ENCODE measurements at regions not wholly inside any gene's neighbourhood (a gene's known extent, or its start where the extent isn't known, plus 50 kb on each side); places are given as distances from the start of the nearest gene placed in this dataset.
"Not testable (repeated sequence)": the region's sequence is repeated elsewhere in the genome, so short reads cannot be mapped to it uniquely, and the experiment has no call there.

- H3K4me3 ChIP-seq (ENCODE audit: low read depth, low read length): no peak overlapping the region
- DNase-seq (ENCODE audit: low read depth): no peak
- TF ChIP-seq CTCF (IDR thresholded peaks at IDR 0.05; ENCODE audit: low read depth, low read length, missing control alignments): no peak
Measured at GRCh38 chr3:18533039-18533438, 107.9 kb upstream of the SATB1 start.

- no peak overlapping the region for H3K4me3 ChIP-seq (ENCODE audit: low read depth, low read length)
- no peak for DNase-seq (ENCODE audit: low read depth)
- TF ChIP-seq CTCF (IDR thresholded peaks at IDR 0.05; ENCODE audit: low read depth, low read length, missing control alignments): no peak
Measured at GRCh38 chr3:18531662-18532061, 106.5 kb upstream of the SATB1 start.

- H3K4me3 ChIP-seq (ENCODE audit: low read depth, low read length): no peak overlapping the region
- DNase-seq (ENCODE audit: low read depth): no peak
- no peak for TF ChIP-seq CTCF (IDR thresholded peaks at IDR 0.05; ENCODE audit: low read depth, low read length, missing control alignments)
Measured at GRCh38 chr3:18529631-18530030, 104.5 kb upstream of the SATB1 start.

GRCh38 chr3:18527691-18528090 lies 102.6 kb upstream of the SATB1 start:
- no peak for TF ChIP-seq CTCF (IDR thresholded peaks at IDR 0.05; ENCODE audit: low read depth, low read length, missing control alignments)
- no peak for DNase-seq (ENCODE audit: low read depth)
- H3K4me3 ChIP-seq (ENCODE audit: low read depth, low read length): no peak overlapping the region

- TF ChIP-seq CTCF (IDR thresholded peaks at IDR 0.05; ENCODE audit: low read depth, low read length, missing control alignments): no peak
- H3K4me3 ChIP-seq (ENCODE audit: low read depth, low read length): no peak overlapping the region
- no peak for DNase-seq (ENCODE audit: low read depth)
Measured at GRCh38 chr3:18526667-18527066, 101.5 kb upstream of the SATB1 start.

GRCh38 chr3:18516170-18516569 lies 91.0 kb upstream of the SATB1 start:
- DNase-seq (ENCODE audit: low read depth); H3K4me3 ChIP-seq (ENCODE audit: low read depth, low read length): not testable (repeated sequence)

GRCh38 chr3:18513091-18513490 lies 88.0 kb upstream of the SATB1 start:
- no peak overlapping the region for H3K4me3 ChIP-seq (ENCODE audit: low read depth, low read length)
- no peak for TF ChIP-seq CTCF (IDR thresholded peaks at IDR 0.05; ENCODE audit: low read depth, low read length, missing control alignments)

GRCh38 chr3:18512007-18512406 lies 86.9 kb upstream of the SATB1 start:
- TF ChIP-seq CTCF (IDR thresholded peaks at IDR 0.05; ENCODE audit: low read depth, low read length, missing control alignments): no peak
- no peak for DNase-seq (ENCODE audit: low read depth)

More at GRCh38 chr3:18513091-18513490, 88.0 kb upstream of the SATB1 start:
- no peak for DNase-seq (ENCODE audit: low read depth)

More at GRCh38 chr3:18512007-18512406, 86.9 kb upstream of the SATB1 start:
- H3K4me3 ChIP-seq (ENCODE audit: low read depth, low read length): no peak overlapping the region

Measured in GM12864 (cell line).